GM21717 (cell line): ENCODE measurements at regions not wholly inside any gene's neighbourhood (a gene's known extent, or its start where the extent isn't known, plus 50 kb on each side); places are given as distances from the start of the nearest gene placed in this dataset.

Experiments
- ATAC-seq: cut with Tn5 transposase; IDR thresholded peaks from one replicate; pipeline ENCODE4 v1.9.1; 2021; ENCODE audit warnings: mild to moderate bottlenecking, moderate library complexity; ENCODE audit not compliant: unreplicated experiment

GRCh38 chr10:111435871-111436270, 359.0 kb downstream of the ADRA2A start:
- no peak for ATAC-seq

- no peak for ATAC-seq
These were observed 362.4 kb downstream of the ADRA2A start for GRCh38 chr10:111439034-111439842.

GRCh38 chr10:111440501-111440900, 363.7 kb downstream of the ADRA2A start:
- ATAC-seq: no peak

- ATAC-seq: no peak
These were observed 368.8 kb downstream of the ADRA2A start for GRCh38 chr10:111445667-111446066.

GRCh38 chr10:111446966-111447365, 370.1 kb downstream of the ADRA2A start:
- no peak for ATAC-seq

GRCh38 chr10:111452153-111452552, 375.3 kb downstream of the ADRA2A start:
- no peak for ATAC-seq

GRCh38 chr10:111455776-111456426, 379.1 kb downstream of the ADRA2A start:
- no peak for ATAC-seq

- no peak for ATAC-seq
These were observed 381.4 kb downstream of the ADRA2A start for GRCh38 chr10:111458256-111458655.

- no peak for ATAC-seq
These were observed 383.1 kb downstream of the ADRA2A start for GRCh38 chr10:111459967-111460366.

- no peak for ATAC-seq
These were observed 395.6 kb downstream of the ADRA2A start for GRCh38 chr10:111472445-111472844.

GRCh38 chr10:111473361-111473760, 396.5 kb downstream of the ADRA2A start:
- no peak for ATAC-seq

GRCh38 chr10:111474786-111475185, 398.0 kb downstream of the ADRA2A start:
- ATAC-seq: no peak

GRCh38 chr10:111475720-111476119, 398.9 kb downstream of the ADRA2A start:
- ATAC-seq: no peak

- ATAC-seq: no peak
These were observed 401.8 kb downstream of the ADRA2A start for GRCh38 chr10:111478651-111479050.

- ATAC-seq: no peak
These were observed 403.1 kb downstream of the ADRA2A start for GRCh38 chr10:111479966-111480365.

GRCh38 chr10:111481261-111481826, 404.5 kb downstream of the ADRA2A start:
- ATAC-seq: no peak

- no peak for ATAC-seq
These were observed 405.0 kb downstream of the ADRA2A start for GRCh38 chr10:111481866-111482265.

- no peak for ATAC-seq
These were observed 405.9 kb downstream of the ADRA2A start for GRCh38 chr10:111482621-111483216.

GRCh38 chr10:111485767-111486166, 408.9 kb downstream of the ADRA2A start:
- ATAC-seq: no peak

- ATAC-seq: no peak
These were observed 409.5 kb downstream of the ADRA2A start for GRCh38 chr10:111486346-111486745.

- no peak for ATAC-seq
These were observed 411.8 kb downstream of the ADRA2A start for GRCh38 chr10:111488668-111489067.

- no peak for ATAC-seq
These were observed 414.3 kb downstream of the ADRA2A start for GRCh38 chr10:111491154-111491553.
